Activated B cell treated with CpG ODN at 0.5 μM for 24 hours (primary cell): ENCODE measurements at regions not wholly inside any gene's neighbourhood (a gene's known extent, or its start where the extent isn't known, plus 50 kb on each side); places are given as distances from the start of the nearest gene placed in this dataset.

Experiments used
- ATAC-seq: fragments of 200-7000 bp; cut with Tn5 transposase; one replicate; pipeline ENCODE4 v1.10.0; 2021; ENCODE audit warnings: low read depth, mild to moderate bottlenecking, moderate library complexity
- CTCF ChIA-PET: fragments of 350-600 bp; sonication (Branson Sonifier 250); formaldehyde crosslinking; loops from one replicate; lab custom pipeline; 2021; ENCODE audit warnings: antibody characterized with exemption; lab: Charles Lee
- POLR2A ChIA-PET: fragments of 350-600 bp; sonication (Branson Sonifier 250); formaldehyde crosslinking; loops from one replicate; lab custom pipeline; 2021; ENCODE audit warnings: antibody characterized with exemption; lab: Charles Lee
- DNase-seq: peaks from one replicate; pipeline ENCODE4 v3.0.0; 2022
- H3K27ac Mint-ChIP-seq: one replicate; pipeline ENCODE4 v1.8.0; 2020; ENCODE audit warnings: mixed read lengths
- H3K27me3 Mint-ChIP-seq: one replicate; pipeline ENCODE4 v1.8.0; 2021; ENCODE audit warnings: mixed read lengths
- H3K36me3 Mint-ChIP-seq: one replicate; pipeline ENCODE4 v1.8.0; 2021; ENCODE audit warnings: low read depth, mixed read lengths
- H3K4me1 Mint-ChIP-seq: one replicate; pipeline ENCODE4 v1.8.0; 2021; ENCODE audit warnings: mixed read lengths
- H3K4me3 Mint-ChIP-seq: one replicate; pipeline ENCODE4 v1.8.0; 2020; ENCODE audit warnings: mild to moderate bottlenecking, mixed read lengths
- H3K9me3 Mint-ChIP-seq: one replicate; pipeline ENCODE4 v1.8.0; 2020; ENCODE audit warnings: mixed read lengths
- intact Hi-C: fragments of 100-400 bp; cut with micrococcal nuclease; formaldehyde crosslinking; loops from one replicate; pipeline ENCODE4 v1.15.1; 2024
- TF ChIP-seq, protein P1 (sequence below): fragments of 200-600 bp; IDR thresholded peaks from one replicate; pipeline ENCODE4 v1.8.0; 2022; ENCODE audit warnings: antibody characterized with exemption, mild to moderate bottlenecking

GRCh38 chr9:1327467-1327866 is 277.3 kb downstream of the DMRT2 start:
- CTCF ChIA-PET, result no interaction called here
- H3K4me1 Mint-ChIP-seq, result no peaks in the 10 kb centered on the region
- POLR2A ChIA-PET, result no interaction called here
- H3K27me3 Mint-ChIP-seq, result peaks cover 1% of the 10 kb centered on the region
- H3K27ac Mint-ChIP-seq, result no peak overlapping the region
- DNase-seq, result no peak
- no peak for ATAC-seq
- TF ChIP-seq, protein P1, sequence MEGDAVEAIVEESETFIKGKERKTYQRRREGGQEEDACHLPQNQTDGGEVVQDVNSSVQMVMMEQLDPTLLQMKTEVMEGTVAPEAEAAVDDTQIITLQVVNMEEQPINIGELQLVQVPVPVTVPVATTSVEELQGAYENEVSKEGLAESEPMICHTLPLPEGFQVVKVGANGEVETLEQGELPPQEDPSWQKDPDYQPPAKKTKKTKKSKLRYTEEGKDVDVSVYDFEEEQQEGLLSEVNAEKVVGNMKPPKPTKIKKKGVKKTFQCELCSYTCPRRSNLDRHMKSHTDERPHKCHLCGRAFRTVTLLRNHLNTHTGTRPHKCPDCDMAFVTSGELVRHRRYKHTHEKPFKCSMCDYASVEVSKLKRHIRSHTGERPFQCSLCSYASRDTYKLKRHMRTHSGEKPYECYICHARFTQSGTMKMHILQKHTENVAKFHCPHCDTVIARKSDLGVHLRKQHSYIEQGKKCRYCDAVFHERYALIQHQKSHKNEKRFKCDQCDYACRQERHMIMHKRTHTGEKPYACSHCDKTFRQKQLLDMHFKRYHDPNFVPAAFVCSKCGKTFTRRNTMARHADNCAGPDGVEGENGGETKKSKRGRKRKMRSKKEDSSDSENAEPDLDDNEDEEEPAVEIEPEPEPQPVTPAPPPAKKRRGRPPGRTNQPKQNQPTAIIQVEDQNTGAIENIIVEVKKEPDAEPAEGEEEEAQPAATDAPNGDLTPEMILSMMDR, result no peak
- no peak overlapping the region for H3K4me3 Mint-ChIP-seq
- intact Hi-C loops, result no loop called here
- H3K9me3 Mint-ChIP-seq, result no peaks in the 10 kb centered on the region
- no peaks in the 10 kb centered on the region for H3K36me3 Mint-ChIP-seq

GRCh38 chr9:1328341-1328740 is 278.2 kb downstream of the DMRT2 start:
- no peak for DNase-seq

GRCh38 chr9:1331546-1332038 is 281.4 kb downstream of the DMRT2 start:
- no peak overlapping the region for H3K4me3 Mint-ChIP-seq
- H3K4me1 Mint-ChIP-seq, result no peaks in the 10 kb centered on the region
- CTCF ChIA-PET, result no interaction called here

More at GRCh38 chr9:1328341-1328740, 278.2 kb downstream of the DMRT2 start:
- intact Hi-C loops, result no loop called here
- ChIA-PET POLR2A (no interaction called here), CTCF (no interaction called here)
- TF ChIP-seq, protein P1, result no peak
- no peak for ATAC-seq
- H3K4me3 Mint-ChIP-seq, result no peak overlapping the region
- H3K27ac Mint-ChIP-seq, result no peak overlapping the region
- H3K27me3 Mint-ChIP-seq, result no peaks in the 10 kb centered on the region
- H3K9me3 Mint-ChIP-seq, result no peaks in the 10 kb centered on the region
- no peaks in the 10 kb centered on the region for H3K36me3 Mint-ChIP-seq
- H3K4me1 Mint-ChIP-seq, result no peaks in the 10 kb centered on the region

DNA sequence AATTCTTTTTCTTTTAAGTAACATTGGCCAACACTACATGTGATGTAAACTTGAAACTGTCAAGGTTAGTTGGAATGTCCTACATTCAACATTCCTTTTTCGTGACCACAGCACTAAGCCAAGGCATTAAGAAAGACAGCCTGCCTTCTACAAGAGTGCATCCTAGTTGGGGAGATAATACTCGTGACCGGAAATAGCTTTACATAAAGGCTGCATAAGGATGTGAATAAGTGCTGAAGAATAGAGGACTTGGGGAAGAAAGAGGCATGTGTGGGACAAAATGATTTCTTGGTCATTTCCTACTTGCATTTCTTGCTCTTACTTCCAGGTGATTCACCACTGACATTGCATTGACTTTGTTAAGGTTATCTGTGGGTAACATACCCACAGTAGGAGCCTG is 282.0 kb downstream of the DMRT2 start:
- CTCF ChIA-PET, result no interaction called here
- POLR2A ChIA-PET, result no interaction called here
- Mint-ChIP-seq H3K27me3 (no peaks in the 10 kb centered on the region), H3K36me3 (no peaks in the 10 kb centered on the region), H3K4me1 (no peaks in the 10 kb centered on the region), H3K4me3 (no peak overlapping the region), H3K9me3 (no peaks in the 10 kb centered on the region), H3K27ac (no peak overlapping the region)
- DNase-seq (no peak), ATAC-seq (no peak)
- TF ChIP-seq, protein P1, result no peak
- intact Hi-C loops, result no loop called here

More at GRCh38 chr9:1331546-1332038, 281.4 kb downstream of the DMRT2 start:
- DNase-seq (no peak), ATAC-seq (no peak)
- Mint-ChIP-seq H3K36me3 (no peaks in the 10 kb centered on the region), H3K9me3 (no peaks in the 10 kb centered on the region), H3K27me3 (no peaks in the 10 kb centered on the region), H3K27ac (no peak overlapping the region)
- intact Hi-C loops, result no loop called here
- POLR2A ChIA-PET, result no interaction called here
- TF ChIP-seq, protein P1, result no peak

- no peak for DNase-seq
- Mint-ChIP-seq H3K4me1 (no peaks in the 10 kb centered on the region), H3K4me3 (no peak overlapping the region), H3K9me3 (no peaks in the 10 kb centered on the region), H3K27me3 (no peaks in the 10 kb centered on the region), H3K36me3 (no peaks in the 10 kb centered on the region), H3K27ac (no peak overlapping the region)
- intact Hi-C loops, result no loop called here
- POLR2A ChIA-PET, result no interaction called here
- ATAC-seq, result no peak
- CTCF ChIA-PET, result no interaction called here
- TF ChIP-seq, protein P1, result no peak
These were observed 285.0 kb downstream of the DMRT2 start for GRCh38 chr9:1335174-1335573.
